ENCODE measurements at regions not wholly inside any gene's neighbourhood (a gene's known extent, or its start where the extent isn't known, plus 50 kb on each side); places are given as distances from the start of the nearest gene placed in this dataset.

GRCh38 chr6:119630561-119631192 lies 281.1 kb upstream of the MAN1A1 start:
- TF ChIP-seq CTCF (IDR thresholded peaks at IDR 0.05; ENCODE audit: low read depth, low read length, missing control alignments): no peak
- no peak overlapping the region for H3K27ac ChIP-seq
- no peaks in the 10 kb centered on the region for H3K27me3 ChIP-seq (replicated peaks)
- in situ Hi-C loops (cut with HindIII; ENCODE audit: low pct_ligation_motif_present, low sequenced_read_pairs): no loop called here
- DNase-seq: no peak
- H3K4me3 ChIP-seq (ENCODE audit: low read depth, low read length): no peak overlapping the region
- H3K36me3 ChIP-seq (replicated peaks): no peaks in the 10 kb centered on the region

- TF ChIP-seq CTCF (IDR thresholded peaks at IDR 0.05; ENCODE audit: low read depth, low read length, missing control alignments): no peak
- Histone ChIP-seq H3K27me3 (replicated peaks) (no peaks in the 10 kb centered on the region), H3K27ac (no peak overlapping the region), H3K36me3 (replicated peaks) (no peaks in the 10 kb centered on the region), H3K4me3 (ENCODE audit: low read depth, low read length) (no peak overlapping the region)
- in situ Hi-C loops (cut with HindIII; ENCODE audit: low pct_ligation_motif_present, low sequenced_read_pairs): no loop called here
- no peak for DNase-seq
Measured at GRCh38 chr6:119628691-119629594, 279.4 kb upstream of the MAN1A1 start.

GRCh38 chr6:119627908-119628669 lies 278.5 kb upstream of the MAN1A1 start:
- in situ Hi-C loops (cut with HindIII; ENCODE audit: low pct_ligation_motif_present, low sequenced_read_pairs): no loop called here
- Histone ChIP-seq H3K36me3 (replicated peaks) (no peaks in the 10 kb centered on the region), H3K27ac (no peak overlapping the region), H3K27me3 (replicated peaks) (no peaks in the 10 kb centered on the region), H3K4me3 (ENCODE audit: low read depth, low read length) (no peak overlapping the region)
- TF ChIP-seq CTCF (IDR thresholded peaks at IDR 0.05; ENCODE audit: low read depth, low read length, missing control alignments): no peak
- no peak for DNase-seq

- Histone ChIP-seq H3K27me3 (replicated peaks) (no peaks in the 10 kb centered on the region), H3K36me3 (replicated peaks) (no peaks in the 10 kb centered on the region), H3K4me3 (ENCODE audit: low read depth, low read length) (no peak overlapping the region), H3K27ac (no peak overlapping the region)
- no peak for TF ChIP-seq CTCF (IDR thresholded peaks at IDR 0.05; ENCODE audit: low read depth, low read length, missing control alignments)
- no peak for DNase-seq
- in situ Hi-C loops (cut with HindIII; ENCODE audit: low pct_ligation_motif_present, low sequenced_read_pairs): no loop called here
Measured at GRCh38 chr6:119626884-119627619, 277.5 kb upstream of the MAN1A1 start.

GRCh38 chr6:119620846-119621555 lies 271.4 kb upstream of the MAN1A1 start:
- in situ Hi-C loops (cut with HindIII; ENCODE audit: low pct_ligation_motif_present, low sequenced_read_pairs): no loop called here
- H3K27me3 ChIP-seq (replicated peaks): no peaks in the 10 kb centered on the region
- no peak overlapping the region for H3K4me3 ChIP-seq (ENCODE audit: low read depth, low read length)
- TF ChIP-seq CTCF (IDR thresholded peaks at IDR 0.05; ENCODE audit: low read depth, low read length, missing control alignments): no peak
- H3K27ac ChIP-seq: peak overlapping the region; percentile 29
- peak; percentile 62 for DNase-seq
- H3K36me3 ChIP-seq (replicated peaks): no peaks in the 10 kb centered on the region

Measured in brain microvascular endothelial cell (primary cell).